Panc1 (cell line): ENCODE measurements at regions not wholly inside any gene's neighbourhood (a gene's known extent, or its start where the extent isn't known, plus 50 kb on each side); places are given as distances from the start of the nearest gene placed in this dataset.

Experiments
- SIN3A ChIP-seq: IDR thresholded peaks from 2 replicates; pipeline ENCODE4 v1.6.1; 2012; ENCODE audit warnings: low read depth, mild to moderate bottlenecking, low read length, moderate library complexity, borderline replicate concordance; ENCODE audit not compliant: insufficient read depth
- TCF7L2 ChIP-seq: IDR thresholded peaks from 2 replicates; pipeline ENCODE4 v1.6.1; 2011; ENCODE audit warnings: mild to moderate bottlenecking, low read depth, low read length, inconsistent platforms
- TF ChIP-seq, protein P1 (sequence below): fragments of 450-650 bp; IDR thresholded peaks from 2 replicates; pipeline ENCODE4 v1.5.1; 2017; ENCODE audit warnings: mild to moderate bottlenecking

- TF ChIP-seq, protein P1, sequence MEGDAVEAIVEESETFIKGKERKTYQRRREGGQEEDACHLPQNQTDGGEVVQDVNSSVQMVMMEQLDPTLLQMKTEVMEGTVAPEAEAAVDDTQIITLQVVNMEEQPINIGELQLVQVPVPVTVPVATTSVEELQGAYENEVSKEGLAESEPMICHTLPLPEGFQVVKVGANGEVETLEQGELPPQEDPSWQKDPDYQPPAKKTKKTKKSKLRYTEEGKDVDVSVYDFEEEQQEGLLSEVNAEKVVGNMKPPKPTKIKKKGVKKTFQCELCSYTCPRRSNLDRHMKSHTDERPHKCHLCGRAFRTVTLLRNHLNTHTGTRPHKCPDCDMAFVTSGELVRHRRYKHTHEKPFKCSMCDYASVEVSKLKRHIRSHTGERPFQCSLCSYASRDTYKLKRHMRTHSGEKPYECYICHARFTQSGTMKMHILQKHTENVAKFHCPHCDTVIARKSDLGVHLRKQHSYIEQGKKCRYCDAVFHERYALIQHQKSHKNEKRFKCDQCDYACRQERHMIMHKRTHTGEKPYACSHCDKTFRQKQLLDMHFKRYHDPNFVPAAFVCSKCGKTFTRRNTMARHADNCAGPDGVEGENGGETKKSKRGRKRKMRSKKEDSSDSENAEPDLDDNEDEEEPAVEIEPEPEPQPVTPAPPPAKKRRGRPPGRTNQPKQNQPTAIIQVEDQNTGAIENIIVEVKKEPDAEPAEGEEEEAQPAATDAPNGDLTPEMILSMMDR: no peak
- no peak for TF ChIP-seq SIN3A
- TF ChIP-seq TCF7L2: no peak
Observed at GRCh38 chr3:77967621-77968020, 927.7 kb downstream of the ROBO2 start.
